Prostate gland (tissue), 2 donors: ENCODE measurements at regions not wholly inside any gene's neighbourhood (a gene's known extent, or its start where the extent isn't known, plus 50 kb on each side); places are given as distances from the start of the nearest gene placed in this dataset.

Experiments used
- POLR2A ChIP-seq: fragments of 450-650 bp; IDR thresholded peaks from one replicate; pipeline ENCODE4 v1.6.1; 2016; ENCODE audit warnings: antibody characterized with exemption, mild to moderate bottlenecking
- POLR2AphosphoS5 ChIP-seq: sonication (generic); formaldehyde crosslinking; IDR thresholded peaks from one replicate; pipeline ENCODE4 v1.6.1; 2017; ENCODE audit warnings: antibody characterized with exemption
- TF ChIP-seq, protein P1 (sequence below), 4 experiments: fragments of 200-600 bp in 2 of 4; fragments of 450-650 bp in 2 of 4; sonication (generic) in 2 of 4; IDR thresholded peaks; 1 replicate in 3 of 4; 2 replicates in 1 of 4; pipeline ENCODE4 v1.5.1; 2016 to 2019; ENCODE audit warnings: antibody characterized with exemption in 4 of 4, mild to moderate bottlenecking in 2 of 4, moderate library complexity in 2 of 4

DNA sequence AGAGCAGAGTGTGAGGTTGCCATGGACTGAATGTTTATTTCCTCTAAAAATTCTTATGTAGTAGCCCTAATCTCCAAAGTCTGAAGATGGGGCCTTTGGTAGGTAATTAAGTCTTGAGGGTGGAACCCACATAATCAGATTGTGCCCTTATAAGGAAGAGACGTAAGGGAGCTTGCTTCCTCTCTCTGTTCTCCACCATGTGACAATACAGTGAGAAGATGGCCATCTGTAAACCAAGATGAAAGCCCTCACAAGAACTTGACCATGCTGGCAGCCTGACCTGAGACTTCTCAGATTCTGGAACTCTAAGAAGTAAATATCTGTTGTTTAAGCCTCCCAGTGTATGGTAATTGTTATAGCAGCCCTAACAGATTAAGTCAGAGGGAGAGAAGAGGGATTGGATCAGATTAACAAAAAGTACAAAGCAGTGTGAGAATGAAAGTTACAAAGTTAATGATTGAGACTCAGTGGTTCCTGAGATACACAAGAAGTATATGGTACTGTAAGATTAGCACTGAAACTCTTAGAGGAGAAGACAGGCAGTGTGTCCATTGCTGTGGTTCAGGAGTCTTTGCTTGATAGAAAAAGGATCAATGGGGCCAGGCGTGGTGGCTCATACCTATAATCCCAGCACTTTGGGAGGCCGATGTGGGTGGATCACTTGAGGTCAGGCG, 82.5 kb upstream of the GC start:
- TF ChIP-seq, protein P1, sequence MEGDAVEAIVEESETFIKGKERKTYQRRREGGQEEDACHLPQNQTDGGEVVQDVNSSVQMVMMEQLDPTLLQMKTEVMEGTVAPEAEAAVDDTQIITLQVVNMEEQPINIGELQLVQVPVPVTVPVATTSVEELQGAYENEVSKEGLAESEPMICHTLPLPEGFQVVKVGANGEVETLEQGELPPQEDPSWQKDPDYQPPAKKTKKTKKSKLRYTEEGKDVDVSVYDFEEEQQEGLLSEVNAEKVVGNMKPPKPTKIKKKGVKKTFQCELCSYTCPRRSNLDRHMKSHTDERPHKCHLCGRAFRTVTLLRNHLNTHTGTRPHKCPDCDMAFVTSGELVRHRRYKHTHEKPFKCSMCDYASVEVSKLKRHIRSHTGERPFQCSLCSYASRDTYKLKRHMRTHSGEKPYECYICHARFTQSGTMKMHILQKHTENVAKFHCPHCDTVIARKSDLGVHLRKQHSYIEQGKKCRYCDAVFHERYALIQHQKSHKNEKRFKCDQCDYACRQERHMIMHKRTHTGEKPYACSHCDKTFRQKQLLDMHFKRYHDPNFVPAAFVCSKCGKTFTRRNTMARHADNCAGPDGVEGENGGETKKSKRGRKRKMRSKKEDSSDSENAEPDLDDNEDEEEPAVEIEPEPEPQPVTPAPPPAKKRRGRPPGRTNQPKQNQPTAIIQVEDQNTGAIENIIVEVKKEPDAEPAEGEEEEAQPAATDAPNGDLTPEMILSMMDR (IDR thresholded peaks at IDR 0.05), result no peak
- TF ChIP-seq POLR2A (no peak), POLR2AphosphoS5 (no peak)
